ENCODE measurements at regions not wholly inside any gene's neighbourhood (a gene's known extent, or its start where the extent isn't known, plus 50 kb on each side); places are given as distances from the start of the nearest gene placed in this dataset.

GRCh38 chr6:20327141-20327540 lies 74.5 kb upstream of the E2F3 start:
- no peak overlapping the region for H3K27ac ChIP-seq
- no peaks in the 10 kb centered on the region for H3K4me1 ChIP-seq
- TF ChIP-seq CHD4 (IDR thresholded peaks at IDR 0.05; ENCODE audit: borderline replicate concordance) (no peak), POLR2A (IDR thresholded peaks at IDR 0.05; ENCODE audit: low read length) (no peak), NPAS2 (CRISPR knock-in tag; IDR thresholded peaks at IDR 0.05; ENCODE audit: borderline replicate concordance) (no peak), HEYL (CRISPR knock-in tag; IDR thresholded peaks at IDR 0.05) (no peak)
- no peak for DNase-seq (ENCODE audit: low read depth in 1 of 2, low spot score in 1 of 2)
- no peak for ATAC-seq
- 72% methylated on average over 7 of the region's 7 CpGs for WGBS (ENCODE audit: missing lambda C conversion rate)
- H3K9me3 ChIP-seq, result no peaks in the 10 kb centered on the region
- ChIA-PET POLR2A (no interaction called here), CTCF (no interaction called here)
- H3K4me3 ChIP-seq, result no peak overlapping the region
- no peak overlapping the region for H3K4me2 ChIP-seq
- FAIRE-seq, result no peak

GRCh38 chr6:20328266-20328923 lies 73.3 kb upstream of the E2F3 start:
- Histone ChIP-seq H3K27ac (no peak overlapping the region), H3K4me2 (no peak overlapping the region), H3K9me3 (no peaks in the 10 kb centered on the region), H3K4me3 (no peak overlapping the region), H3K4me1 (no peaks in the 10 kb centered on the region)
- ChIA-PET POLR2A (no interaction called here), CTCF (no interaction called here)
- FAIRE-seq (no peak), ATAC-seq (no peak), DNase-seq (ENCODE audit: low read depth in 1 of 2, low spot score in 1 of 2) (no peak)
- WGBS (ENCODE audit: missing lambda C conversion rate), result 14% methylated on average over 3 of the region's 5 CpGs
- no peak for TF ChIP-seq POLR2A (IDR thresholded peaks at IDR 0.05; ENCODE audit: low read length)
- TF ChIP-seq HDAC2 (IDR thresholded peaks at IDR 0.05), result no peak
- TF ChIP-seq JUNB (IDR thresholded peaks at IDR 0.05), result no peak
- no peak for TF ChIP-seq MAFK (IDR thresholded peaks at IDR 0.05; ENCODE audit: partially characterized antibody)
- TF ChIP-seq CTCF (IDR thresholded peaks at IDR 0.05), result no peak
- TF ChIP-seq EHMT2 (IDR thresholded peaks at IDR 0.05; ENCODE audit: low read depth), result no peak
- TF ChIP-seq ELK1 (IDR thresholded peaks at IDR 0.05; ENCODE audit: low read depth, low read length), result no peak
- no peak for TF ChIP-seq CEBPB (IDR thresholded peaks at IDR 0.05)
- no peak for TF ChIP-seq CBX8 (IDR thresholded peaks at IDR 0.05)
- no peak for TF ChIP-seq ESRRA (IDR thresholded peaks at IDR 0.05; ENCODE audit: borderline replicate concordance, low read length)
- TF ChIP-seq NR3C1 (IDR thresholded peaks at IDR 0.05), result no peak
- TF ChIP-seq CHD2 (IDR thresholded peaks at IDR 0.05; ENCODE audit: low read length, partially characterized antibody), result no peak
- TF ChIP-seq BCL3 (IDR thresholded peaks at IDR 0.05), result no peak
- TF ChIP-seq HEYL (CRISPR knock-in tag; IDR thresholded peaks at IDR 0.05), result no peak

- no peak for FAIRE-seq
- CTCF ChIA-PET, result no interaction called here
- TF ChIP-seq KDM1A (IDR thresholded peaks at IDR 0.05; ENCODE audit: low read depth), result no peak
- TF ChIP-seq CEBPB (IDR thresholded peaks at IDR 0.05), result no peak
- no peak for TF ChIP-seq TP53 (CRISPR knock-in tag; IDR thresholded peaks at IDR 0.05)
- TF ChIP-seq SMC3 (IDR thresholded peaks at IDR 0.05), result no peak
- 19% methylated on average over 3 of the region's 3 CpGs for WGBS (ENCODE audit: missing lambda C conversion rate)
- H3K27ac ChIP-seq, result no peak overlapping the region
- H3K4me1 ChIP-seq, result no peaks in the 10 kb centered on the region
- no peaks in the 10 kb centered on the region for H3K9me3 ChIP-seq
- H3K4me3 ChIP-seq, result no peak overlapping the region
- ATAC-seq, result no peak
- no peak overlapping the region for H3K4me2 ChIP-seq
- POLR2A ChIA-PET, result no interaction called here
- DNase-seq (ENCODE audit: low read depth in 1 of 2, low spot score in 1 of 2), result no peak
Observed at GRCh38 chr6:20328924-20329300, 72.8 kb upstream of the E2F3 start.

All from A549 (cell line).